Muscle layer of colon (tissue), 2 donors: ENCODE measurements at regions not wholly inside any gene's neighbourhood (a gene's known extent, or its start where the extent isn't known, plus 50 kb on each side); places are given as distances from the start of the nearest gene placed in this dataset.

Source experiments
- H3K27ac ChIP-seq: one replicate; pipeline ENCODE4 v1.7.0; 2013; ENCODE audit warnings: low read depth, mild to moderate bottlenecking, low read length, moderate library complexity
- H3K27me3 ChIP-seq, 2 donors: one replicate each; pipeline ENCODE4 v1.7.0; 2013; ENCODE audit warnings: low read length in 2 of 2, mild to moderate bottlenecking in 2 of 2; ENCODE audit not compliant: insufficient read depth in 2 of 2, control insufficient read depth in 1 of 2
- H3K36me3 ChIP-seq: one replicate; pipeline ENCODE4 v1.7.0; 2013; ENCODE audit warnings: mild to moderate bottlenecking, low read length; ENCODE audit not compliant: insufficient read depth
- H3K4me1 ChIP-seq: one replicate; pipeline ENCODE4 v1.7.0; 2013; ENCODE audit warnings: mild to moderate bottlenecking, low read length; ENCODE audit not compliant: insufficient read depth
- H3K4me3 ChIP-seq, 2 donors: one replicate each; pipeline ENCODE4 v1.7.0; 2013; ENCODE audit warnings: low read length in 2 of 2, low read depth in 1 of 2, mild to moderate bottlenecking in 1 of 2, moderate library complexity in 1 of 2
- H3K9ac ChIP-seq: one replicate; pipeline ENCODE4 v1.7.0; 2013; ENCODE audit warnings: low read length
- H3K9me3 ChIP-seq: one replicate; pipeline ENCODE4 v1.7.0; 2013; ENCODE audit warnings: mild to moderate bottlenecking, low read length
- donor health status: abdominal sarcoma.
- donor health status: Adenocarcinoma of cecum.

DNA sequence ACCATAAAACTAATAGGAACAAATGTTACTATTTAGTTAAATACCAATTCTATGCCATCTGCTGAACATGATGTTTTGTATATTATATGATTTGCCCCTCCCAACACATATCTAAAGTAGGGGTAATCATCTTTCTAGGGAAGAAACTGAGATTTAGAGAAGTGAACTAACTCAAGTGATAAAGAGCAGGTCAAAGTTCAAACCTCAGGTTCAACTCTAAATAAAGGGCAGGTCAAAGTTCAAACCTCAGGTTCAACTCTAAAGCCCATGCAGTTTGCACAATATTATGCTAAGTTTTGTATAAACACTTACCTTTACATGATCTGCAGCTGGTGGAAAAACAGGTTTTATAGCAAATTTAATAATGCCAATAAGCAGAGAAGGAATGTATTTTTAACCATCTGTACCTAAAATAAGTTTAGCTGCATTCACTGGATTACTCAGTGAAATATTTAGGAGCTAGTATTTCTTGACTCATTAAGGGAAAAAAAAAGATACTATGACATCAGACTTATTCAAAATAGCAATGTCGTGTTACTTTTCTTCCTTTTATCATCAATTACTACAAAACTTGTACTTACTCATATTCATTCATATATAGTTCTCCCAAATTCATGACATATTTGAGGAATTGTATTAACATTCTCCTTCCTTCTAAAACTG is 1194.3 kb upstream of the CELF2 start:
- Histone ChIP-seq H3K36me3 (no peaks in the 10 kb centered on the region), H3K9ac (no peak overlapping the region), H3K27me3 (no peaks in the 10 kb centered on the region), H3K27ac (no peak overlapping the region), H3K4me1 (no peaks in the 10 kb centered on the region), H3K9me3 (no peaks in the 10 kb centered on the region), H3K4me3 (no peak overlapping the region)

DNA sequence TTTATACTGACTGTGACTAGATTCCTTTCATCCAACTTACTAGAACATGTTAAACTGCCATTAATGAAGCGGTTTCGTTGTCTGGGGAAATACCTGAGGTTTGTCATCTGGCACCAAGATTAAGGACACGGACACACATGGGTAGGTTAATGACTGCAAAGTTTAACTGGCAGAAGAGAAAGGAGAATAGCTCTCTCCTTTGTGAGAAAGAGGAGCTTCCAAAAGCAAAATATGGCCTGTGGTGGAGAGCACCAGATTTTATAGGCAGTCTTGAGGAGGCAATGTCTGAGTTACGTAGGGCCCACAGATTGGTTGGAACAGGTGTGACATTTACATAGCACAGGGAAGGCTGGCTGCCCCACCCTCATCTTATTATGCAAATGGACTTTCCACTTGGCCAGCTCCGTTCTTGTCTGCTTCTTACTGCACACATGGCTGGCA is 1193.0 kb upstream of the CELF2 start:
- Histone ChIP-seq H3K27me3 (no peaks in the 10 kb centered on the region), H3K9ac (no peak overlapping the region), H3K9me3 (no peaks in the 10 kb centered on the region), H3K4me1 (no peaks in the 10 kb centered on the region), H3K36me3 (no peaks in the 10 kb centered on the region), H3K4me3 (no peak overlapping the region), H3K27ac (no peak overlapping the region)

DNA sequence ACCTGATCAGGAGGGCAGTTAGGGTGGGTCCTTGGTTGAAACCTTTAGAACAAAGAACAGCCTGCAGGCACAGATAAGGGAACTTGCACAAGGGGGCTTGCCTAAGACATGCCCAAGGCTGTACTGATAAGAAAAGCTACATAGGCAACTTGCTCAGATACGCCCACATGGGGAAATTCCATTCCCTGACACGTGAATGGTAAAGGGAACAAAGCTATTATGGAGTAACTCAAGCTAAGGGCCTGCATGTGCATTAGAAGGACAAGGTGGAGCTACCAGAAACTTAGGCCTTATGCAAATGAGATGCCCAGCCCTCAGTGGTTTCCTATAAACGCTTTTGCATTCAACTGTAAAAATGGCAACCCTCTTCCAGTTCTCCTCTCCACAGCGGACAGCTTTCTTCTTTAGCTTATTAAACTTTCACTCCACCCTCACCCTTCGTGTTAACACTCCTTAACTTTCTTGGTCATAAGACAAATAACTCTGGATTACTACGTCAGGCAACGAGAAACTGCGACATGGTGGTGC is 1192.1 kb upstream of the CELF2 start:
- H3K27ac ChIP-seq = no peak overlapping the region
- H3K4me3 ChIP-seq = no peak overlapping the region
- H3K36me3 ChIP-seq = no peaks in the 10 kb centered on the region
- no peaks in the 10 kb centered on the region for H3K27me3 ChIP-seq
- H3K4me1 ChIP-seq = no peaks in the 10 kb centered on the region
- no peaks in the 10 kb centered on the region for H3K9me3 ChIP-seq
- no peak overlapping the region for H3K9ac ChIP-seq

DNA sequence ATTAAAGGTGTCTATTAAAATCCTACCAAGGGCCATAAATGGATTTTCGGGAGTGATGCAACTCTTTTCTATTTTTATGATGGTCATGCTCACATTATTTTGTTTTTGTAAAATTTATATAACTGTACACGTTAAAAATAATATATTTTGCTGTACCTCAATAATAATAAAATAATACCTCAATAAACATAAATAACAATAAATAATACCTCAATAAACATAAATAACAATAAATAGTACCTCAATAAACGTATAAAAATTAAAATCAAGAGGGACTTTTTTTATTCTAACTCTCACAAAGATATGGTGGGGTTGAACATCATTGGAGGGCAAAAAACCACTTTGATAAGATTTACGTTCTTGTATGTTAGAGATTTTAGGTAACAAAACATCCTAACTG is 1189.6 kb upstream of the CELF2 start:
- no peaks in the 10 kb centered on the region for H3K27me3 ChIP-seq
- H3K27ac ChIP-seq = no peak overlapping the region
- H3K4me1 ChIP-seq = no peaks in the 10 kb centered on the region
- no peak overlapping the region for H3K4me3 ChIP-seq
- no peak overlapping the region for H3K9ac ChIP-seq
- H3K9me3 ChIP-seq = no peaks in the 10 kb centered on the region
- no peaks in the 10 kb centered on the region for H3K36me3 ChIP-seq

GRCh38 chr10:9833942-9834341 is 1183.7 kb upstream of the CELF2 start:
- Histone ChIP-seq H3K9ac (no peak overlapping the region), H3K27ac (no peak overlapping the region), H3K36me3 (no peaks in the 10 kb centered on the region), H3K9me3 (no peaks in the 10 kb centered on the region), H3K4me3 (no peak overlapping the region), H3K27me3 (no peaks in the 10 kb centered on the region), H3K4me1 (peaks cover 10% of the 10 kb centered on the region)

DNA sequence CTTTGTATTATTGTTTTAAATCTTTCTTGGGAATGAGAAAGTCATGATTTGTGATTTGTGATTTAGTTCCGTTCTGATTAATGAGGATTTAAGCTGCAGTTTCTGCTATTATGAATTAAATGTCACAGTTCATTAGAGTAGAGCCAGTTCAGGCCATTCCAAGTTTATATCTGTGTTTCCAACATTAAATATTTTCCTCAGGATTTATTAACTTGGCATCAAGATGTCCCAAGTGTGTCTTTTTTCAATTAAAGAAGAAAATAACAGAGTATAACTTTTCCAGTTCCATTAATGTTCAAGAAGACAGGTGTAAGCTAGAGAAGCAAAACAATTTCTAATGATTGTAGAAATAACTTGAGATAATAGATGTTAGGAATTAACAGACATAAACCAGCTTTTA is 1183.2 kb upstream of the CELF2 start:
- Histone ChIP-seq H3K27ac (no peak overlapping the region), H3K4me3 (no peak overlapping the region), H3K4me1 (peaks cover 10% of the 10 kb centered on the region), H3K27me3 (no peaks in the 10 kb centered on the region), H3K9me3 (no peaks in the 10 kb centered on the region), H3K36me3 (no peaks in the 10 kb centered on the region), H3K9ac (no peak overlapping the region)

DNA sequence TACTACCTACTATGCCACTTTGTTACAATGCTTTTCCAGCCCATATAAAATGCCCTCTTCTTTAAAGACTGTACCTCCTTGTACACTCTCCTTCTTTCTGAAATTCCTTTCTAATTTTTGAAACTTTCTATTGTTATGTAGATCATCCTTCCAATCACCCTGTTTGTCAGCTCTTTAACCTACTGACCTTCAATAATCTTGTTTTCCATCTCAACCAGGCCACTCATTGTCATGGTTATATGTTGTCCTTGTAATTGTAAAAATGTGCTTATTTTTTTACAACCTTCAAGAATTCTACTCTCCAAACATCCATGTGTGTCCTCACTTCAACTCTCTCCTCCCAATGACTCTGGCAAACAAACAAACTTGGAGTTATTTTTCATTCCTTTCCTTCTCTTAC is 1172.6 kb upstream of the CELF2 start:
- H3K36me3 ChIP-seq = no peaks in the 10 kb centered on the region
- no peaks in the 10 kb centered on the region for H3K4me1 ChIP-seq
- no peak overlapping the region for H3K27ac ChIP-seq
- no peak overlapping the region for H3K9ac ChIP-seq
- H3K27me3 ChIP-seq = no peaks in the 10 kb centered on the region
- H3K9me3 ChIP-seq = peaks cover 5% of the 10 kb centered on the region
- no peak overlapping the region for H3K4me3 ChIP-seq

DNA sequence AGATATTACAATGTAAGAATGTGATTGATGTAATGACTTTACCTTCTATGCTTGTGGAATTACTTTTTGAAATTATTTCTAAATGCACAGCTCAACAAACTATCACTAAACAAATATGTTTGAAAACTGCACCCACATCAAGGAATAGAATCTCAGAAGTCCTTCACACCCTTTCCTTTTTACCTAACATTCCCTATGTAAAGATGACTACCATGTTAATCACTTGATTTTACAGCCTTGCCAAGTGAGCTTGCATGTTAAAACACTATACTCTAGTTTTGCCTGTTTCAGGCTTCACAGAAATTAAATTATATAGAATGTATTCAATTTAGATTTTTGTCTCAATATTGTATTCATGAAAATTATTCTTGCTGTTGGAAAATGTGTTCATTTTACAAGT is 1169.4 kb upstream of the CELF2 start:
- no peak overlapping the region for H3K27ac ChIP-seq
- no peaks in the 10 kb centered on the region for H3K36me3 ChIP-seq
- peaks cover 5% of the 10 kb centered on the region for H3K9me3 ChIP-seq
- H3K4me3 ChIP-seq = no peak overlapping the region
- H3K27me3 ChIP-seq = no peaks in the 10 kb centered on the region
- no peak overlapping the region for H3K9ac ChIP-seq
- H3K4me1 ChIP-seq = no peaks in the 10 kb centered on the region

- Histone ChIP-seq H3K4me3 (no peak overlapping the region), H3K9me3 (peaks cover 5% of the 10 kb centered on the region), H3K4me1 (peaks cover 4% of the 10 kb centered on the region), H3K36me3 (no peaks in the 10 kb centered on the region), H3K27me3 (no peaks in the 10 kb centered on the region), H3K27ac (no peak overlapping the region), H3K9ac (no peak overlapping the region)
Measured at GRCh38 chr10:9848981-9849380, 1168.7 kb upstream of the CELF2 start.

- no peak overlapping the region for H3K4me3 ChIP-seq
- no peaks in the 10 kb centered on the region for H3K9me3 ChIP-seq
- no peaks in the 10 kb centered on the region for H3K36me3 ChIP-seq
- no peaks in the 10 kb centered on the region for H3K27me3 ChIP-seq
- H3K4me1 ChIP-seq = peaks cover 4% of the 10 kb centered on the region
- H3K9ac ChIP-seq = no peak overlapping the region
- no peak overlapping the region for H3K27ac ChIP-seq
Measured at GRCh38 chr10:9850415-9850814, 1167.3 kb upstream of the CELF2 start.

DNA sequence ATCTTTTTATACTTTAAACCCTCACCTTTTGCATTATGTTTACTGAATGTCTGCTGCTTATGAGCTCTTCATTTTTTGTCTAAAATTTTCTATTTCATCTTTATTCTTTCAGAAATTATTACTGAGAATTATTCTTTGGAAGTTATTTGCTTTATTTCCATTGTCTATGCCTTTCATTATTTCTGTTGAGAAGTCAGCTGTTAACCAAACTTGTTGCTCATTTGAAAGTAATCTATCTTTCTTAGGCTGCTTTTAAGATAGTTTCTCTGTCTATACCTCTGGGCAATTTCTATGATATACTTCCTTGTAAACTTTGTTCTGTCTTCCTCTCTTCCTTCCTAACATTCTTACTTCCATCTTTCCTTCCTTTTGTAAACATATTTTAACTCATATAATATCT is 1165.9 kb upstream of the CELF2 start:
- Histone ChIP-seq H3K4me3 (no peak overlapping the region), H3K9me3 (no peaks in the 10 kb centered on the region), H3K4me1 (peaks cover 4% of the 10 kb centered on the region), H3K27me3 (no peaks in the 10 kb centered on the region), H3K9ac (no peak overlapping the region), H3K36me3 (no peaks in the 10 kb centered on the region), H3K27ac (no peak overlapping the region)
